ENCODE measurements at regions not wholly inside any gene's neighbourhood (a gene's known extent, or its start where the extent isn't known, plus 50 kb on each side); places are given as distances from the start of the nearest gene placed in this dataset.

DNA sequence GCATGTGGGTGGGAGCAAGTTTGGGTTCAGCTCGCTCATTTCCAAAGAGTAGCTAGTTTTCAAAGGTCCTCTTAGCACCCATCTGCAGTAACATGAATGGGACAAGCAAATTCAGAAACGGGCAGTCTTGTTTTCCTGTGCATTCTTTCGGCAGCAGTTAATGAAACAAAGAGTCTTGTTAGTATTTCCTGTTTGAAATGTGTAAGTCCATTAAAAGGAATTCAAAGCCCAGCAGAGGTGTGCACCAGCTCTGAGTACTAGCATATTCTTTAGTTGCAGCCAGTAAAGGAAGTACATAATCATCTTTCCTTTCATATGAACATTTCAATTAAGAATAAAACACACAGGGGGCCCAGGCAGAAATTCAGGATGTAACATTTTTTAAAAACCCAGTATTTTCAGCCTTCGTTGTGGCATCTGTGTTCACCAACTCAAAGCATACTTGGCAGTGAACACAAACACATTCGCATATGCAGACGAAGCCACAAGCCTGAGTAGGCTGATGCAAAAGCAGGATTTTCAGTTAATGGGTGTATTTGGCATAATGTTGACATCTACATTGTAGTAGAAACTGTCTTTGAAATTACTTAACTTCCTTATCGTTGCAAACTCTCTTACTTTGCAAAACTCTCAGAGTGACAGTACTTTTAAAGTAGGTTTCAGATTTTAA lies 570.0 kb upstream of the FLRT2 start:
- Histone ChIP-seq H3K9me2 (ENCODE audit: insufficient read depth) (no peaks in the 10 kb centered on the region), H3K27ac (ENCODE audit: low read depth) (peak overlapping the region; percentile 18), H3K27me3 (ENCODE audit: insufficient read depth) (no peaks in the 10 kb centered on the region), H2AFZ (no peak overlapping the region), H4K20me1 (replicated peaks; ENCODE audit: insufficient read depth) (no peaks in the 10 kb centered on the region), H3F3A (replicated peaks; ENCODE audit: low read depth) (no peaks in the 10 kb centered on the region), H3K4me3 (no peak overlapping the region), H3K36me3 (ENCODE audit: insufficient read depth) (no peaks in the 10 kb centered on the region), H3K4me2 (no peak overlapping the region), H3K79me2 (replicated peaks; ENCODE audit: insufficient read depth) (no peaks in the 10 kb centered on the region), H3K4me1 (ENCODE audit: insufficient read depth) (peaks cover 5% of the 10 kb centered on the region; the same call in 1 of the 2 replicates)
- peaks cover 19% of the 10 kb centered on the region; the same call in 2 of the 3 replicates for H3K9me3 Mint-ChIP-seq
- H3K27ac Mint-ChIP-seq, result peak overlapping the region; percentile 89
- H3K36me3 Mint-ChIP-seq (ENCODE audit: low read depth), result peaks cover 20% of the 10 kb centered on the region
- H3K4me1 Mint-ChIP-seq, result peaks cover 24% of the 10 kb centered on the region
- TF ChIP-seq ZNF114 (CRISPR knock-in tag; IDR thresholded peaks at IDR 0.05), result no peak
- TF ChIP-seq, protein P1, sequence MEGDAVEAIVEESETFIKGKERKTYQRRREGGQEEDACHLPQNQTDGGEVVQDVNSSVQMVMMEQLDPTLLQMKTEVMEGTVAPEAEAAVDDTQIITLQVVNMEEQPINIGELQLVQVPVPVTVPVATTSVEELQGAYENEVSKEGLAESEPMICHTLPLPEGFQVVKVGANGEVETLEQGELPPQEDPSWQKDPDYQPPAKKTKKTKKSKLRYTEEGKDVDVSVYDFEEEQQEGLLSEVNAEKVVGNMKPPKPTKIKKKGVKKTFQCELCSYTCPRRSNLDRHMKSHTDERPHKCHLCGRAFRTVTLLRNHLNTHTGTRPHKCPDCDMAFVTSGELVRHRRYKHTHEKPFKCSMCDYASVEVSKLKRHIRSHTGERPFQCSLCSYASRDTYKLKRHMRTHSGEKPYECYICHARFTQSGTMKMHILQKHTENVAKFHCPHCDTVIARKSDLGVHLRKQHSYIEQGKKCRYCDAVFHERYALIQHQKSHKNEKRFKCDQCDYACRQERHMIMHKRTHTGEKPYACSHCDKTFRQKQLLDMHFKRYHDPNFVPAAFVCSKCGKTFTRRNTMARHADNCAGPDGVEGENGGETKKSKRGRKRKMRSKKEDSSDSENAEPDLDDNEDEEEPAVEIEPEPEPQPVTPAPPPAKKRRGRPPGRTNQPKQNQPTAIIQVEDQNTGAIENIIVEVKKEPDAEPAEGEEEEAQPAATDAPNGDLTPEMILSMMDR (conservative IDR thresholded peaks at IDR 0.05; ENCODE audit: low read depth in 2 of 2), result no peak
- peak; percentile 46; the same call in 1 of the 2 replicates for TF ChIP-seq NANOG (IDR thresholded peaks at IDR 0.05; ENCODE audit: borderline replicate concordance)
- TF ChIP-seq EZH2phosphoT487 (IDR thresholded peaks at IDR 0.05; ENCODE audit: unreplicated experiment), result no peak
- TF ChIP-seq, protein P2, sequence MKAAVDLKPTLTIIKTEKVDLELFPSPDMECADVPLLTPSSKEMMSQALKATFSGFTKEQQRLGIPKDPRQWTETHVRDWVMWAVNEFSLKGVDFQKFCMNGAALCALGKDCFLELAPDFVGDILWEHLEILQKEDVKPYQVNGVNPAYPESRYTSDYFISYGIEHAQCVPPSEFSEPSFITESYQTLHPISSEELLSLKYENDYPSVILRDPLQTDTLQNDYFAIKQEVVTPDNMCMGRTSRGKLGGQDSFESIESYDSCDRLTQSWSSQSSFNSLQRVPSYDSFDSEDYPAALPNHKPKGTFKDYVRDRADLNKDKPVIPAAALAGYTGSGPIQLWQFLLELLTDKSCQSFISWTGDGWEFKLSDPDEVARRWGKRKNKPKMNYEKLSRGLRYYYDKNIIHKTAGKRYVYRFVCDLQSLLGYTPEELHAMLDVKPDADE (IDR thresholded peaks at IDR 0.05), result no peak
- H3K4me3 Mint-ChIP-seq, result 0 out of 3 replicates have a peak overlapping the region, but pooled peaks have one; percentile 5
- ATAC-seq (peak; percentile 47; the same call in 2 of the 3 replicates), DNase-seq (ENCODE audit: low spot score) (peak; percentile 39)
- no peaks in the 10 kb centered on the region for H3K27me3 Mint-ChIP-seq (ENCODE audit: insufficient read depth, low read depth, poor library complexity)

DNA sequence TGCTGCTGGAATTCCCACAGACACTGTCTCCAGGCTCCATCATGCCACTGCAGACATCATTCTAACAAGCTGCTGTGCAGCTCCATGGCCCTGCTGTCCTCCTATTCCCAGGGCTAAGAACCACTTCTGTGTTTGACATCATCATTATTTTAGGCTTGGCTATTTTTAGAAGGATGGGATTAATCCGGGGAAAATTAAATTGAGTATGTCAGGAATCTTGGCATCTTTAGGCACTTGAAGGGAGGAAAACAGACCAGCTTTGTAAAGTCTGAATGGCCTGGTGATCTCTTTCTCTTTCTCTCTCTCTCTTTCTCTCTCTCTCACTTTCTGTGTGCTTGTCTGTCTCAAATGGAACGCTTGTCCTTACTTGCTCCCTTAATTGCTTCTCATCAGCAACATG lies 568.3 kb upstream of the FLRT2 start:
- Histone ChIP-seq H3K9me2 (ENCODE audit: insufficient read depth) (no peaks in the 10 kb centered on the region), H3K4me1 (ENCODE audit: insufficient read depth) (peaks cover 5% of the 10 kb centered on the region; the same call in 1 of the 2 replicates), H3K4me2 (no peak overlapping the region), H4K20me1 (replicated peaks; ENCODE audit: insufficient read depth) (no peaks in the 10 kb centered on the region), H3K79me2 (replicated peaks; ENCODE audit: insufficient read depth) (no peaks in the 10 kb centered on the region), H3F3A (replicated peaks; ENCODE audit: low read depth) (no peaks in the 10 kb centered on the region), H3K27me3 (ENCODE audit: insufficient read depth) (no peaks in the 10 kb centered on the region), H3K27ac (ENCODE audit: low read depth) (no peak overlapping the region), H2AFZ (peak overlapping the region; percentile 31; the same call in 1 of the 2 replicates), H3K36me3 (ENCODE audit: insufficient read depth) (no peaks in the 10 kb centered on the region), H3K4me3 (no peak overlapping the region)
- peaks cover 20% of the 10 kb centered on the region for H3K36me3 Mint-ChIP-seq (ENCODE audit: low read depth)
- no peak for DNase-seq (ENCODE audit: low spot score)
- no peak for ATAC-seq
- H3K4me3 Mint-ChIP-seq, result no peak overlapping the region
- H3K27ac Mint-ChIP-seq, result no peak overlapping the region
- H3K4me1 Mint-ChIP-seq, result peaks cover 24% of the 10 kb centered on the region
- H3K9me3 Mint-ChIP-seq, result peaks cover 19% of the 10 kb centered on the region; the same call in 2 of the 3 replicates
- H3K27me3 Mint-ChIP-seq (ENCODE audit: insufficient read depth, low read depth, poor library complexity), result no peaks in the 10 kb centered on the region
- TF ChIP-seq, protein P1 (conservative IDR thresholded peaks at IDR 0.05; ENCODE audit: low read depth in 2 of 2), result no peak
- TF ChIP-seq ZNF114 (CRISPR knock-in tag; IDR thresholded peaks at IDR 0.05), result no peak
- TF ChIP-seq ZNF331 (CRISPR knock-in tag; IDR thresholded peaks at IDR 0.05; ENCODE audit: low read depth), result no peak
- TF ChIP-seq, protein P3, sequence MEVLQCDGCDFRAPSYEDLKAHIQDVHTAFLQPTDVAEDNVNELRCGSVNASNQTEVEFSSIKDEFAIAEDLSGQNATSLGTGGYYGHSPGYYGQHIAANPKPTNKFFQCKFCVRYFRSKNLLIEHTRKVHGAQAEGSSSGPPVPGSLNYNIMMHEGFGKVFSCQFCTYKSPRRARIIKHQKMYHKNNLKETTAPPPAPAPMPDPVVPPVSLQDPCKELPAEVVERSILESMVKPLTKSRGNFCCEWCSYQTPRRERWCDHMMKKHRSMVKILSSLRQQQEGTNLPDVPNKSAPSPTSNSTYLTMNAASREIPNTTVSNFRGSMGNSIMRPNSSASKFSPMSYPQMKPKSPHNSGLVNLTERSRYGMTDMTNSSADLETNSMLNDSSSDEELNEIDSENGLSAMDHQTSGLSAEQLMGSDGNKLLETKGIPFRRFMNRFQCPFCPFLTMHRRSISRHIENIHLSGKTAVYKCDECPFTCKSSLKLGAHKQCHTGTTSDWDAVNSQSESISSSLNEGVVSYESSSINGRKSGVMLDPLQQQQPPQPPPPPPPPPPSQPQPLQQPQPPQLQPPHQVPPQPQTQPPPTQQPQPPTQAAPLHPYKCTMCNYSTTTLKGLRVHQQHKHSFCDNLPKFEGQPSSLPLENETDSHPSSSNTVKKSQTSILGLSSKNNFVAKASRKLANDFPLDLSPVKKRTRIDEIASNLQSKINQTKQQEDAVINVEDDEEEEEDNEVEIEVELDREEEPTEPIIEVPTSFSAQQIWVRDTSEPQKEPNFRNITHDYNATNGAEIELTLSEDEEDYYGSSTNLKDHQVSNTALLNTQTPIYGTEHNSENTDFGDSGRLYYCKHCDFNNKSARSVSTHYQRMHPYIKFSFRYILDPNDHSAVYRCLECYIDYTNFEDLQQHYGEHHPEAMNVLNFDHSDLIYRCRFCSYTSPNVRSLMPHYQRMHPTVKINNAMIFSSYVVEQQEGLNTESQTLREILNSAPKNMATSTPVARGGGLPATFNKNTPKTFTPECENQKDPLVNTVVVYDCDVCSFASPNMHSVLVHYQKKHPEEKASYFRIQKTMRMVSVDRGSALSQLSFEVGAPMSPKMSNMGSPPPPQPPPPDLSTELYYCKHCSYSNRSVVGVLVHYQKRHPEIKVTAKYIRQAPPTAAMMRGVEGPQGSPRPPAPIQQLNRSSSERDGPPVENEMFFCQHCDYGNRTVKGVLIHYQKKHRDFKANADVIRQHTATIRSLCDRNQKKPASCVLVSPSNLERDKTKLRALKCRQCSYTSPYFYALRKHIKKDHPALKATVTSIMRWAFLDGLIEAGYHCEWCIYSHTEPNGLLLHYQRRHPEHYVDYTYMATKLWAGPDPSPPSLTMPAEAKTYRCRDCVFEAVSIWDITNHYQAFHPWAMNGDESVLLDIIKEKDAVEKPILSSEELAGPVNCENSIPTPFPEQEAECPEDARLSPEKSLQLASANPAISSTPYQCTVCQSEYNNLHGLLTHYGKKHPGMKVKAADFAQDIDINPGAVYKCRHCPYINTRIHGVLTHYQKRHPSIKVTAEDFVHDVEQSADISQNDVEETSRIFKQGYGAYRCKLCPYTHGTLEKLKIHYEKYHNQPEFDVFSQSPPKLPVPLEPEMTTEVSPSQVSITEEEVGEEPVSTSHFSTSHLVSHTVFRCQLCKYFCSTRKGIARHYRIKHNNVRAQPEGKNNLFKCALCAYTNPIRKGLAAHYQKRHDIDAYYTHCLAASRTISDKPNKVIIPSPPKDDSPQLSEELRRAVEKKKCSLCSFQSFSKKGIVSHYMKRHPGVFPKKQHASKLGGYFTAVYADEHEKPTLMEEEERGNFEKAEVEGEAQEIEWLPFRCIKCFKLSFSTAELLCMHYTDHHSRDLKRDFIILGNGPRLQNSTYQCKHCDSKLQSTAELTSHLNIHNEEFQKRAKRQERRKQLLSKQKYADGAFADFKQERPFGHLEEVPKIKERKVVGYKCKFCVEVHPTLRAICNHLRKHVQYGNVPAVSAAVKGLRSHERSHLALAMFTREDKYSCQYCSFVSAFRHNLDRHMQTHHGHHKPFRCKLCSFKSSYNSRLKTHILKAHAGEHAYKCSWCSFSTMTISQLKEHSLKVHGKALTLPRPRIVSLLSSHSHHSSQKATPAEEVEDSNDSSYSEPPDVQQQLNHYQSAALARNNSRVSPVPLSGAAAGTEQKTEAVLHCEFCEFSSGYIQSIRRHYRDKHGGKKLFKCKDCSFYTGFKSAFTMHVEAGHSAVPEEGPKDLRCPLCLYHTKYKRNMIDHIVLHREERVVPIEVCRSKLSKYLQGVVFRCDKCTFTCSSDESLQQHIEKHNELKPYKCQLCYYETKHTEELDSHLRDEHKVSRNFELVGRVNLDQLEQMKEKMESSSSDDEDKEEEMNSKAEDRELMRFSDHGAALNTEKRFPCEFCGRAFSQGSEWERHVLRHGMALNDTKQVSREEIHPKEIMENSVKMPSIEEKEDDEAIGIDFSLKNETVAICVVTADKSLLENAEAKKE (CRISPR knock-in tag; IDR thresholded peaks at IDR 0.05), result no peak
- no peak for TF ChIP-seq EZH2phosphoT487 (IDR thresholded peaks at IDR 0.05; ENCODE audit: unreplicated experiment)

All from GM23338 (cell line).